Spleen (tissue), 11 donors: ENCODE measurements at regions not wholly inside any gene's neighbourhood (a gene's known extent, or its start where the extent isn't known, plus 50 kb on each side); places are given as distances from the start of the nearest gene placed in this dataset.

Experiments
- DNase-seq: peaks from one replicate; pipeline ENCODE4 v3.0.0-alpha.2; 2020
- H3K27ac ChIP-seq, 8 donors: fragments of 200-600 bp; sonication (generic) in 7 of 8; 1 replicate in 4 of 8; 2 replicates in 4 of 8; pipeline versions ENCODE4 v1.5.0 to v1.8.0; 2016 to 2021; ENCODE audit warnings: inconsistent platforms in 4 of 8, mild to moderate bottlenecking in 4 of 8, moderate library complexity in 1 of 8
- H3K27me3 ChIP-seq, 7 donors: fragments of 200-600 bp; sonication (generic) in 6 of 7; replicated peaks in 1 of 7; 1 replicate in 4 of 7; 2 replicates in 3 of 7; pipeline versions ENCODE4 v1.5.0 to v1.8.0; 2016 to 2021; ENCODE audit warnings: inconsistent platforms in 3 of 7, mild to moderate bottlenecking in 1 of 7
- H3K36me3 ChIP-seq, 6 donors: fragments of 200-600 bp; sonication (generic) in 5 of 6; 1 replicate in 4 of 6; 2 replicates in 2 of 6; pipeline versions ENCODE4 v1.5.0 to v1.8.0; 2016 to 2021; ENCODE audit warnings: inconsistent platforms in 2 of 6
- H3K4me1 ChIP-seq, 6 donors: fragments of 200-600 bp; sonication (generic) in 5 of 6; 1 replicate in 3 of 6; 2 replicates in 3 of 6; pipeline versions ENCODE4 v1.5.0 to v1.8.0; 2016 to 2021; ENCODE audit warnings: inconsistent platforms in 3 of 6
- H3K4me3 ChIP-seq, 8 donors: fragments of 200-600 bp; sonication (generic) in 7 of 8; 1 replicate in 4 of 8; 2 replicates in 4 of 8; pipeline versions ENCODE4 v1.5.0 to v1.8.0; 2016 to 2021; ENCODE audit warnings: inconsistent platforms in 4 of 8, mild to moderate bottlenecking in 4 of 8, moderate library complexity in 2 of 8
- H3K9me3 ChIP-seq, 8 donors: fragments of 200-600 bp; sonication (generic) in 7 of 8; 1 replicate in 4 of 8; 2 replicates in 4 of 8; pipeline versions ENCODE4 v1.5.0 to v1.8.0; 2016 to 2021; ENCODE audit warnings: inconsistent platforms in 4 of 8
- CTCF ChIP-seq, 11 experiments: fragments of 200-600 bp in 7 of 11; fragments of 450-650 bp in 4 of 11; sonication (generic) in 4 of 11; IDR thresholded peaks in 8 of 11; conservative IDR thresholded peaks in 3 of 11; 1 replicate in 7 of 11; 2 replicates in 4 of 11; pipeline versions ENCODE4 v1.4.0 to v1.8.0; 2016 to 2021; ENCODE audit warnings: antibody characterized with exemption in 11 of 11, inconsistent platforms in 4 of 11, mild to moderate bottlenecking in 1 of 11
- POLR2A ChIP-seq, 3 donors: fragments of 450-650 bp; IDR thresholded peaks; one replicate each; pipeline ENCODE4 v1.5.1; 2017; ENCODE audit warnings: antibody characterized with exemption in 3 of 3, mild to moderate bottlenecking in 1 of 3
- POLR2AphosphoS5 ChIP-seq, 3 donors: sonication (generic); formaldehyde crosslinking; IDR thresholded peaks; one replicate each; pipeline ENCODE4 v1.5.1; 2017; ENCODE audit warnings: antibody characterized with exemption in 3 of 3
- WGBS, 5 donors: extraction: QIAGEN DNeasy Blood & Tissue Kit in 3 of 5; methylation state at CpG; one replicate each; pipeline versions ENCODE4 v1.1.5 to v1.1.7; 2013 to 2018; 5-methylcytosine and 5-hydroxymethylcytosine counted together
- intact Hi-C: fragments of 100-400 bp; cut with DNase I; formaldehyde crosslinking; loops from one replicate; pipeline ENCODE4 v1.15.0; 2023; ENCODE audit warnings: low total_unique reads
- donor health status: healthy with polysubstance abuse.
- donor health status: DM: no; HTN: no; CAD: no; lungs with moderate emphysema.
- donor health status: DM: no; HTN: no; CAD: no.
- donor health status: Bipolar disorder and iron deficiency.
- donor health status: healthy.
- donor health status: DM: no; HTN: no; CAD: no.
- donor health status: DM: yes; HTN: yes; CAD: no.

- intact Hi-C loops, result no loop called here
- WGBS, 5 donors, result 29 to 42% (median 35%) methylated on average over 6 to 9 of the region's 9 CpGs
- Histone ChIP-seq H3K4me1 (peaks cover 0 to 6% (median 0%) of the 10 kb centered on the region in 6 donors), H3K36me3 (no peaks in the 10 kb centered on the region), H3K27ac (no peak overlapping the region), H3K4me3 (no peak overlapping the region), H3K9me3 (no peaks in the 10 kb centered on the region), H3K27me3 (no peaks in the 10 kb centered on the region)
- no peak for TF ChIP-seq POLR2AphosphoS5 (IDR thresholded peaks at IDR 0.05)
- DNase-seq, result no peak
These were observed 122.1 kb upstream of the SPATA13 start for GRCh38 chr13:24038405-24038804.

GRCh38 chr13:24038841-24039330 is 121.6 kb upstream of the SPATA13 start:
- intact Hi-C loops, result no loop called here
- Histone ChIP-seq H3K4me3 (no peak overlapping the region), H3K9me3 (no peaks in the 10 kb centered on the region), H3K27ac (no peak overlapping the region), H3K36me3 (no peaks in the 10 kb centered on the region), H3K27me3 (no peaks in the 10 kb centered on the region), H3K4me1 (peaks cover 0 to 5% (median 0%) of the 10 kb centered on the region in 6 donors)
- WGBS, 5 donors, result 45 to 62% (median 53%) methylated on average over 3 of the region's 3 CpGs
- no peak for TF ChIP-seq CTCF (IDR thresholded peaks at IDR 0.05 in 8 of 11, conservative IDR thresholded peaks at IDR 0.05 in 3 of 11)
- no peak for TF ChIP-seq POLR2AphosphoS5 (IDR thresholded peaks at IDR 0.05)
- no peak for TF ChIP-seq POLR2A (IDR thresholded peaks at IDR 0.05)
- DNase-seq, result no peak

GRCh38 chr13:24039621-24040475 is 120.7 kb upstream of the SPATA13 start:
- Histone ChIP-seq H3K9me3 (no peaks in the 10 kb centered on the region), H3K27ac (no peak overlapping the region), H3K36me3 (no peaks in the 10 kb centered on the region), H3K27me3 (no peaks in the 10 kb centered on the region), H3K4me3 (no peak overlapping the region), H3K4me1 (peaks cover 0 to 6% (median 0%) of the 10 kb centered on the region in 6 donors)
- intact Hi-C loops, result no loop called here
- WGBS, 5 donors, result 70 to 91% (median 73%) methylated on average over 7 of the region's 7 CpGs
- TF ChIP-seq CTCF (IDR thresholded peaks at IDR 0.05 in 8 of 11, conservative IDR thresholded peaks at IDR 0.05 in 3 of 11), result no peak
- TF ChIP-seq POLR2AphosphoS5 (IDR thresholded peaks at IDR 0.05), result no peak
- TF ChIP-seq POLR2A (IDR thresholded peaks at IDR 0.05), result no peak
- DNase-seq, result no peak

- Histone ChIP-seq H3K4me1 (peaks cover 0 to 10% (median 0%) of the 10 kb centered on the region in 6 donors), H3K9me3 (no peaks in the 10 kb centered on the region), H3K27me3 (no peaks in the 10 kb centered on the region), H3K4me3 (no peak overlapping the region), H3K27ac (no peak overlapping the region), H3K36me3 (no peaks in the 10 kb centered on the region)
- intact Hi-C loops, result no loop called here
- TF ChIP-seq POLR2A (IDR thresholded peaks at IDR 0.05) (no peak), CTCF (IDR thresholded peaks at IDR 0.05 in 8 of 11, conservative IDR thresholded peaks at IDR 0.05 in 3 of 11) (no peak), POLR2AphosphoS5 (IDR thresholded peaks at IDR 0.05) (no peak)
- DNase-seq, result no peak
- WGBS, 5 donors, result 75 to 85% (median 79%) methylated on average over 3 of the region's 3 CpGs
These were observed 119.7 kb upstream of the SPATA13 start for GRCh38 chr13:24040835-24041234.
